Fibroblast of lung (primary cell): ENCODE measurements at regions not wholly inside any gene's neighbourhood (a gene's known extent, or its start where the extent isn't known, plus 50 kb on each side); places are given as distances from the start of the nearest gene placed in this dataset.

Source experiments
- DNase-seq, 2 donors: peaks; one replicate each; pipeline versions ENCODE4 v3.0.0 to v3.0.0-alpha.2; 2010; ENCODE audit warnings: low read depth in 2 of 2
- H2AFZ ChIP-seq: 2 replicates; pipeline ENCODE4 v1.5.1; 2012; ENCODE audit warnings: low read length, control low read depth, inconsistent platforms
- H3K27ac ChIP-seq: 2 replicates; pipeline ENCODE4 v1.5.1; 2011; ENCODE audit warnings: low read length, control low read depth; ENCODE audit not compliant: insufficient read depth
- H3K27me3 ChIP-seq: 2 replicates; pipeline ENCODE4 v1.5.1; 2011; ENCODE audit warnings: mild to moderate bottlenecking, low read length; ENCODE audit not compliant: control insufficient read depth, insufficient read depth
- H3K36me3 ChIP-seq: 2 replicates; pipeline ENCODE4 v1.5.1; 2011; ENCODE audit warnings: low read length; ENCODE audit not compliant: control insufficient read depth, insufficient read depth
- H3K4me1 ChIP-seq: 2 replicates; pipeline ENCODE4 v1.5.1; 2011; ENCODE audit warnings: low read length; ENCODE audit not compliant: control insufficient read depth, insufficient read depth; ENCODE audit errors: extremely low read depth
- H3K4me2 ChIP-seq: 2 replicates; pipeline ENCODE4 v1.5.1; 2011; ENCODE audit warnings: low read length, control low read depth; ENCODE audit not compliant: insufficient read depth; ENCODE audit errors: extremely low read depth
- H3K4me3 ChIP-seq, 4 experiments: fragments of 200-600 bp in 1 of 4; sonication (generic) in 1 of 4; replicated peaks in 1 of 4; 2 replicates each; pipeline ENCODE4 v1.5.1; 2011 to 2016; ENCODE audit warnings: low read length in 4 of 4, low read depth in 3 of 4, mild to moderate bottlenecking in 3 of 4, control low read depth in 2 of 4, inconsistent platforms in 1 of 4, mixed read lengths in 1 of 4; ENCODE audit not compliant: insufficient read depth in 1 of 4; ENCODE audit errors: control extremely low read depth in 1 of 4
- H3K79me2 ChIP-seq: 2 replicates; pipeline ENCODE4 v1.5.1; 2012; ENCODE audit warnings: mild to moderate bottlenecking, low read length, inconsistent platforms; ENCODE audit not compliant: control insufficient read depth, insufficient read depth
- H3K9ac ChIP-seq: 2 replicates; pipeline ENCODE4 v1.5.1; 2011; ENCODE audit warnings: mild to moderate bottlenecking, low read length, control low read depth; ENCODE audit not compliant: insufficient read depth
- H3K9me3 ChIP-seq: 2 replicates; pipeline ENCODE4 v1.5.1; 2012; ENCODE audit warnings: low read depth, low read length; ENCODE audit not compliant: control insufficient read depth, insufficient read depth
- H4K20me1 ChIP-seq: 2 replicates; pipeline ENCODE4 v1.5.1; 2011; ENCODE audit warnings: low read length; ENCODE audit not compliant: control insufficient read depth, insufficient read depth; ENCODE audit errors: extremely low read depth
- CTCF ChIP-seq, 2 donors: IDR thresholded peaks in 1 of 2; conservative IDR thresholded peaks in 1 of 2; 1 replicate in 1 of 2; 2 replicates in 1 of 2; pipeline ENCODE4 v1.5.1; 2011 to 2012; ENCODE audit warnings: low read length in 2 of 2, control low read depth in 1 of 2, inconsistent platforms in 1 of 2, low read depth in 1 of 2, mild to moderate bottlenecking in 1 of 2
- EZH2 ChIP-seq: IDR thresholded peaks from 2 replicates; pipeline ENCODE4 v1.5.1; 2012; ENCODE audit warnings: low read length, control low read depth, mild to moderate bottlenecking; ENCODE audit errors: missing control alignments

GRCh38 chr3:147713234-147714133, 304.3 kb downstream of the ZIC1 start:
- H3K27ac ChIP-seq: no peak overlapping the region
- no peaks in the 10 kb centered on the region for H3K79me2 ChIP-seq
- peak in 1 of 2 donors; percentile 12 for DNase-seq
- no peaks in the 10 kb centered on the region for H3K9me3 ChIP-seq
- no peaks in the 10 kb centered on the region for H3K36me3 ChIP-seq
- TF ChIP-seq CTCF (conservative IDR thresholded peaks at IDR 0.05 in 1 of 2, IDR thresholded peaks at IDR 0.05 in 1 of 2; ENCODE audit: low read depth in 1 of 2, low read length in 2 of 2) (no peak), EZH2 (no peak)
- H4K20me1 ChIP-seq: no peaks in the 10 kb centered on the region
- no peak overlapping the region for H3K9ac ChIP-seq
- no peak overlapping the region for H3K4me2 ChIP-seq
- no peaks in the 10 kb centered on the region for H3K27me3 ChIP-seq
- H3K4me3 ChIP-seq: no peak overlapping the region
- no peaks in the 10 kb centered on the region for H3K4me1 ChIP-seq
- H2AFZ ChIP-seq: no peak overlapping the region

- Histone ChIP-seq H3K4me1 (no peaks in the 10 kb centered on the region), H3K79me2 (no peaks in the 10 kb centered on the region), H3K4me2 (no peak overlapping the region), H3K9me3 (no peaks in the 10 kb centered on the region), H3K27ac (no peak overlapping the region), H3K4me3 (no peak overlapping the region), H2AFZ (no peak overlapping the region), H4K20me1 (no peaks in the 10 kb centered on the region), H3K9ac (no peak overlapping the region), H3K36me3 (no peaks in the 10 kb centered on the region), H3K27me3 (no peaks in the 10 kb centered on the region)
- TF ChIP-seq CTCF (conservative IDR thresholded peaks at IDR 0.05 in 1 of 2, IDR thresholded peaks at IDR 0.05 in 1 of 2; ENCODE audit: low read depth in 1 of 2, low read length in 2 of 2) (no peak), EZH2 (no peak)
- no peak for DNase-seq
Measured at GRCh38 chr3:147729641-147730040, 320.5 kb downstream of the ZIC1 start.

GRCh38 chr3:147730284-147730683, 321.1 kb downstream of the ZIC1 start:
- TF ChIP-seq CTCF (conservative IDR thresholded peaks at IDR 0.05 in 1 of 2, IDR thresholded peaks at IDR 0.05 in 1 of 2; ENCODE audit: low read depth in 1 of 2, low read length in 2 of 2) (no peak), EZH2 (no peak)
- Histone ChIP-seq H3K9ac (no peak overlapping the region), H3K79me2 (no peaks in the 10 kb centered on the region), H3K27me3 (no peaks in the 10 kb centered on the region), H2AFZ (no peak overlapping the region), H3K9me3 (no peaks in the 10 kb centered on the region), H3K36me3 (no peaks in the 10 kb centered on the region), H3K4me1 (no peaks in the 10 kb centered on the region), H3K4me3 (no peak overlapping the region), H3K27ac (no peak overlapping the region), H4K20me1 (no peaks in the 10 kb centered on the region), H3K4me2 (no peak overlapping the region)
- no peak for DNase-seq
